ENCODE measurements at regions not wholly inside any gene's neighbourhood (a gene's known extent, or its start where the extent isn't known, plus 50 kb on each side); places are given as distances from the start of the nearest gene placed in this dataset.

GRCh38 chr13:50519866-50520265, 323.6 kb downstream of the DLEU7 start:
- no peak for DNase-seq (ENCODE audit: low read depth)
- TF ChIP-seq, protein P1, sequence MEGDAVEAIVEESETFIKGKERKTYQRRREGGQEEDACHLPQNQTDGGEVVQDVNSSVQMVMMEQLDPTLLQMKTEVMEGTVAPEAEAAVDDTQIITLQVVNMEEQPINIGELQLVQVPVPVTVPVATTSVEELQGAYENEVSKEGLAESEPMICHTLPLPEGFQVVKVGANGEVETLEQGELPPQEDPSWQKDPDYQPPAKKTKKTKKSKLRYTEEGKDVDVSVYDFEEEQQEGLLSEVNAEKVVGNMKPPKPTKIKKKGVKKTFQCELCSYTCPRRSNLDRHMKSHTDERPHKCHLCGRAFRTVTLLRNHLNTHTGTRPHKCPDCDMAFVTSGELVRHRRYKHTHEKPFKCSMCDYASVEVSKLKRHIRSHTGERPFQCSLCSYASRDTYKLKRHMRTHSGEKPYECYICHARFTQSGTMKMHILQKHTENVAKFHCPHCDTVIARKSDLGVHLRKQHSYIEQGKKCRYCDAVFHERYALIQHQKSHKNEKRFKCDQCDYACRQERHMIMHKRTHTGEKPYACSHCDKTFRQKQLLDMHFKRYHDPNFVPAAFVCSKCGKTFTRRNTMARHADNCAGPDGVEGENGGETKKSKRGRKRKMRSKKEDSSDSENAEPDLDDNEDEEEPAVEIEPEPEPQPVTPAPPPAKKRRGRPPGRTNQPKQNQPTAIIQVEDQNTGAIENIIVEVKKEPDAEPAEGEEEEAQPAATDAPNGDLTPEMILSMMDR (IDR thresholded peaks at IDR 0.05; ENCODE audit: low read depth, low read length) = no peak
- TF ChIP-seq MYC (IDR thresholded peaks at IDR 0.05; ENCODE audit: low read depth, low read length) (no peak), POLR2A (IDR thresholded peaks at IDR 0.05; ENCODE audit: extremely low read depth, insufficient read length) (no peak)
- TF ChIP-seq, protein P2, sequence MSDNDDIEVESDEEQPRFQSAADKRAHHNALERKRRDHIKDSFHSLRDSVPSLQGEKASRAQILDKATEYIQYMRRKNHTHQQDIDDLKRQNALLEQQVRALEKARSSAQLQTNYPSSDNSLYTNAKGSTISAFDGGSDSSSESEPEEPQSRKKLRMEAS (IDR thresholded peaks at IDR 0.05; ENCODE audit: low read depth, low read length) = no peak

GRCh38 chr13:50521006-50521830, 322.3 kb downstream of the DLEU7 start:
- DNase-seq (ENCODE audit: low read depth) = no peak
- H3K4me3 ChIP-seq (ENCODE audit: low read depth, low read length) = no peak overlapping the region
- TF ChIP-seq, protein P1 (IDR thresholded peaks at IDR 0.05; ENCODE audit: low read depth, low read length) = no peak

More at GRCh38 chr13:50519866-50520265, 323.6 kb downstream of the DLEU7 start:
- H3K4me3 ChIP-seq (ENCODE audit: low read depth, low read length) = no peak overlapping the region

DNA sequence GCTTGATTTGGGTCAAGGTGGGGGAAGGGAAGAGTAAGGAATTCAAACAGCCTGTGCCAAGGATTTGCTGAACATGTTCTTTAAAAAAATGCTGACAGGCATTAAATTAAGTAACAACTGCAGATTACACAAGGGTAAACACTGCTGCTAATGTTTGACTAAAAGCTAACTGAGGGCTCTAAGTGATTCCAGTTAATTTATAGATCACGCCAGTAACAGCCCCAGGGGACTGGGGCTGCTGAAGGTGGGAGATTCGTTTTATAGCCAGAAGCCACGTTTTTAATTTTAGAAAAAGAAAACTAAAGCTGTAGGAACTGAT, 321.7 kb downstream of the DLEU7 start:
- no peak for DNase-seq (ENCODE audit: low read depth)
- TF ChIP-seq, protein P2 (IDR thresholded peaks at IDR 0.05; ENCODE audit: low read depth, low read length) = no peak
- H3K4me3 ChIP-seq (ENCODE audit: low read depth, low read length) = no peak overlapping the region

GRCh38 chr13:50522506-50522905, 321.0 kb downstream of the DLEU7 start:
- no peak for TF ChIP-seq POLR2A (IDR thresholded peaks at IDR 0.05; ENCODE audit: extremely low read depth, insufficient read length)
- TF ChIP-seq MYC (IDR thresholded peaks at IDR 0.05; ENCODE audit: low read depth, low read length) = no peak
- TF ChIP-seq, protein P1 (IDR thresholded peaks at IDR 0.05; ENCODE audit: low read depth, low read length) = no peak
- DNase-seq (ENCODE audit: low read depth) = no peak
- H3K4me3 ChIP-seq (ENCODE audit: low read depth, low read length) = no peak overlapping the region

- no peak overlapping the region for H3K4me3 ChIP-seq (ENCODE audit: low read depth, low read length)
- TF ChIP-seq, protein P1 (IDR thresholded peaks at IDR 0.05; ENCODE audit: low read depth, low read length) = no peak
- no peak for TF ChIP-seq MYC (IDR thresholded peaks at IDR 0.05; ENCODE audit: low read depth, low read length)
- TF ChIP-seq, protein P2 (IDR thresholded peaks at IDR 0.05; ENCODE audit: low read depth, low read length) = no peak
- no peak for TF ChIP-seq POLR2A (IDR thresholded peaks at IDR 0.05; ENCODE audit: extremely low read depth, insufficient read length)
- DNase-seq (ENCODE audit: low read depth) = no peak
Observed at GRCh38 chr13:50523307-50523706, 320.2 kb downstream of the DLEU7 start.

- no peak for TF ChIP-seq POLR2A (IDR thresholded peaks at IDR 0.05; ENCODE audit: extremely low read depth, insufficient read length)
- TF ChIP-seq MYC (IDR thresholded peaks at IDR 0.05; ENCODE audit: low read depth, low read length) = no peak
- TF ChIP-seq, protein P1 (IDR thresholded peaks at IDR 0.05; ENCODE audit: low read depth, low read length) = no peak
- TF ChIP-seq, protein P2 (IDR thresholded peaks at IDR 0.05; ENCODE audit: low read depth, low read length) = no peak
- no peak for DNase-seq (ENCODE audit: low read depth)
Observed at GRCh38 chr13:50524560-50524959, 318.9 kb downstream of the DLEU7 start.

More at GRCh38 chr13:50524560-50524959, 318.9 kb downstream of the DLEU7 start:
- H3K4me3 ChIP-seq (ENCODE audit: low read depth, low read length) = no peak overlapping the region
